WERI-Rb-1 (cell line): ENCODE measurements at regions not wholly inside any gene's neighbourhood (a gene's known extent, or its start where the extent isn't known, plus 50 kb on each side); places are given as distances from the start of the nearest gene placed in this dataset.

Source experiments
- DNase-seq: peaks from one replicate; pipeline ENCODE4 v3.0.0-alpha.2; 2020
- H3K27ac ChIP-seq: fragments of 250-450 bp; sonication (Bioruptor Pico); 2 replicates; pipeline ENCODE4 v1.5.1; 2020; ENCODE audit warnings: mild to moderate bottlenecking, moderate library complexity
- H3K27me3 ChIP-seq: fragments of 250-450 bp; sonication (Bioruptor Pico); 2 replicates; pipeline ENCODE4 v1.5.1; 2021; ENCODE audit warnings: mild to moderate bottlenecking, low read depth, moderate library complexity; ENCODE audit not compliant: insufficient read depth, severe bottlenecking
- H3K36me3 ChIP-seq: fragments of 250-450 bp; sonication (Bioruptor Pico); 2 replicates; pipeline ENCODE4 v1.5.1; 2020; ENCODE audit warnings: mild to moderate bottlenecking, moderate library complexity
- H3K4me3 ChIP-seq: 2 replicates; pipeline ENCODE4 v1.5.1; 2011; ENCODE audit warnings: low read depth, mild to moderate bottlenecking, control low read depth, low read length
- H3K9me3 ChIP-seq: fragments of 250-450 bp; sonication (Bioruptor Pico); 2 replicates; pipeline ENCODE4 v1.5.1; 2021; ENCODE audit warnings: mild to moderate bottlenecking, moderate library complexity; ENCODE audit not compliant: severe bottlenecking
- CTCF ChIP-seq: IDR thresholded peaks from 2 replicates; pipeline ENCODE4 v1.5.1; 2011; ENCODE audit warnings: low read depth, mild to moderate bottlenecking, control low read depth, inconsistent platforms, low read length

- no peak for DNase-seq
- no peak overlapping the region for H3K27ac ChIP-seq
- TF ChIP-seq CTCF = no peak
- no peaks in the 10 kb centered on the region for H3K9me3 ChIP-seq
- no peaks in the 10 kb centered on the region for H3K27me3 ChIP-seq
- no peaks in the 10 kb centered on the region for H3K36me3 ChIP-seq
- no peak overlapping the region for H3K4me3 ChIP-seq
Observed at GRCh38 chr4:35643661-35644060, 600.7 kb downstream of the ARAP2 start.

GRCh38 chr4:35644591-35644990 is 599.7 kb downstream of the ARAP2 start:
- Histone ChIP-seq H3K4me3 (no peak overlapping the region), H3K27ac (no peak overlapping the region), H3K36me3 (no peaks in the 10 kb centered on the region), H3K27me3 (no peaks in the 10 kb centered on the region), H3K9me3 (no peaks in the 10 kb centered on the region)
- DNase-seq = no peak
- no peak for TF ChIP-seq CTCF

GRCh38 chr4:35649011-35649410 is 595.3 kb downstream of the ARAP2 start:
- H3K4me3 ChIP-seq = no peak overlapping the region
- no peak overlapping the region for H3K27ac ChIP-seq
- H3K36me3 ChIP-seq = no peaks in the 10 kb centered on the region
- no peak for TF ChIP-seq CTCF
- H3K27me3 ChIP-seq = no peaks in the 10 kb centered on the region
- no peaks in the 10 kb centered on the region for H3K9me3 ChIP-seq
- no peak for DNase-seq

- Histone ChIP-seq H3K9me3 (no peaks in the 10 kb centered on the region), H3K27ac (no peak overlapping the region), H3K27me3 (no peaks in the 10 kb centered on the region), H3K4me3 (no peak overlapping the region), H3K36me3 (no peaks in the 10 kb centered on the region)
- no peak for TF ChIP-seq CTCF
- no peak for DNase-seq
Observed at GRCh38 chr4:35649778-35650177, 594.5 kb downstream of the ARAP2 start.

- H3K27me3 ChIP-seq = no peaks in the 10 kb centered on the region
- H3K36me3 ChIP-seq = no peaks in the 10 kb centered on the region
- DNase-seq = no peak
- H3K27ac ChIP-seq = no peak overlapping the region
- H3K9me3 ChIP-seq = no peaks in the 10 kb centered on the region
- H3K4me3 ChIP-seq = no peak overlapping the region
- TF ChIP-seq CTCF = no peak
Observed at GRCh38 chr4:35652197-35652596, 592.1 kb downstream of the ARAP2 start.

- Histone ChIP-seq H3K27ac (no peak overlapping the region), H3K27me3 (no peaks in the 10 kb centered on the region), H3K9me3 (no peaks in the 10 kb centered on the region), H3K36me3 (no peaks in the 10 kb centered on the region), H3K4me3 (no peak overlapping the region)
- no peak for DNase-seq
- no peak for TF ChIP-seq CTCF
Observed at GRCh38 chr4:35653451-35653850, 590.9 kb downstream of the ARAP2 start.
